H1 (cell line): ENCODE measurements at regions not wholly inside any gene's neighbourhood (a gene's known extent, or its start where the extent isn't known, plus 50 kb on each side); places are given as distances from the start of the nearest gene placed in this dataset.

Source experiments
- CBX8 ChIP-seq: fragments of 300-800, 300-1000 bp; sonication (generic); IDR thresholded peaks from 2 replicates; pipeline ENCODE4 v1.7.1; 2016; ENCODE audit warnings: low read depth, low read length, borderline replicate concordance
- CREB1 ChIP-seq: IDR thresholded peaks from 2 replicates; pipeline ENCODE4 v1.6.1; 2012; ENCODE audit warnings: inconsistent platforms
- JUND ChIP-seq: IDR thresholded peaks from 2 replicates; pipeline ENCODE4 v1.6.1; 2011; ENCODE audit warnings: mild to moderate bottlenecking, improper control_type of control experiment, low read length
- POLR2AphosphoS5 ChIP-seq: IDR thresholded peaks from 2 replicates; pipeline ENCODE4 v1.6.1; 2011; ENCODE audit warnings: low read depth, low read length
- RBBP5 ChIP-seq: IDR thresholded peaks from 2 replicates; pipeline ENCODE4 v1.7.1; 2012; ENCODE audit warnings: low read depth, mild to moderate bottlenecking, inconsistent platforms, low read length, moderate library complexity, borderline replicate concordance
- SP2 ChIP-seq: IDR thresholded peaks from 2 replicates; pipeline ENCODE4 v1.6.1; 2012; ENCODE audit warnings: mild to moderate bottlenecking, low read length, inconsistent platforms

DNA sequence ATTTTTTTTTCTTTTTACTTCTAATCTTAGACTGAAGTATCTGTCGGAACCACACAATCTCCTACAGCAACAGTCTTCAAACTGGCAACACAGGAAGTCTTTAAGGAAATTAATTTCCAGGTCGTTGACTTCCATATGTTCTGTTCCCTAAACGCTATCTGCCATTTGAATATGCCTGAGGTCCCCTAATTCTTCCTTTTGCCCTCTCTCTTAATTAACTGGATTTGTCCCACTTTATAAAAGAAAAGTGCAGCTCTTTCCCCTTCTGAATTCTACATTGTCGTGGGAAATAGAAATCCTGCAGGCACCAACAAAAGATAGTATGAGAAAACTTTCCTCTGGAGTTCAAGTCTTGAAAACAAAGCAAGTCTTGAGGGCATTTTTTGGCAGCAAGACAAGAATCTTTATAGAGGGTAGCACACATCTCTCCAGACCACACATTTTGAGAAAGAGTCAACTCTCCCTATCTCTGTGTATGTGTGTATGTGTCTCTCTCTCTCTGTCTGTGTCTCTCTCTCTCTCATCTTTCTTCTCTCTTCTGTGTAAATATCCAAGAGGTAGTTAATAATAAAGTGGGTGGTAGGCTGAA is 879.8 kb downstream of the SOCS6 start (continued):
- no peak for TF ChIP-seq SP2
- TF ChIP-seq JUND, result no peak
- no peak for TF ChIP-seq CREB1
- no peak for TF ChIP-seq RBBP5
- TF ChIP-seq CBX8, result no peak
- no peak for TF ChIP-seq POLR2AphosphoS5
